ENCODE measurements at regions not wholly inside any gene's neighbourhood (a gene's known extent, or its start where the extent isn't known, plus 50 kb on each side); places are given as distances from the start of the nearest gene placed in this dataset.

GRCh38 chr14:34211732-34212131, 250.3 kb downstream of the SPTSSA start:
- no peak for TF ChIP-seq POLR2A (IDR thresholded peaks at IDR 0.05; ENCODE audit: low read length)
- no peak for TF ChIP-seq GATA1 (IDR thresholded peaks at IDR 0.05; ENCODE audit: low read depth, low read length)
